ENCODE measurements at regions not wholly inside any gene's neighbourhood (a gene's known extent, or its start where the extent isn't known, plus 50 kb on each side); places are given as distances from the start of the nearest gene placed in this dataset.

DNA sequence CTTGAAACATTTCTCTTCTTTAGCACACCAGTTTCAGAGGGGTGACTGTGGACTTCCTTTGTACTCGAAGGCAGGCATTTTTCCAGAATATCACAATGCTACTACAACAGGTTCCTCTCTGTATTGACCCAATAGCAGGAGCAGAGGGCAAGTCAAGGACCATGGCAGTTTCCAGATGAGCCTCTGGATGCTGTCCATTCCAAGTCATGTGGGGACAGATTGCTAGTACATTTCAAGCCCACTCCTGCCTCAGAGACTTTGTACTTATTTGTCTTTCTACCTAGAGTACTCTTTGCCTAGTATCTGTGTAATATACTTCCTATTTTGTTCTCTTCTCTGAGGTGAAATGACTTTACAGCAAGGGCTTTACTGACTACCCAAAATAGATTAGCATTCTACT, 373.9 kb downstream of the PIK3C3 start (continued):
- TF ChIP-seq, protein P1, sequence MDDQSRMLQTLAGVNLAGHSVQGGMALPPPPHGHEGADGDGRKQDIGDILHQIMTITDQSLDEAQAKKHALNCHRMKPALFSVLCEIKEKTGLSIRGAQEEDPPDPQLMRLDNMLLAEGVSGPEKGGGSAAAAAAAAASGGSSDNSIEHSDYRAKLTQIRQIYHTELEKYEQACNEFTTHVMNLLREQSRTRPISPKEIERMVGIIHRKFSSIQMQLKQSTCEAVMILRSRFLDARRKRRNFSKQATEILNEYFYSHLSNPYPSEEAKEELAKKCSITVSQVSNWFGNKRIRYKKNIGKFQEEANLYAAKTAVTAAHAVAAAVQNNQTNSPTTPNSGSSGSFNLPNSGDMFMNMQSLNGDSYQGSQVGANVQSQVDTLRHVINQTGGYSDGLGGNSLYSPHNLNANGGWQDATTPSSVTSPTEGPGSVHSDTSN (IDR thresholded peaks at IDR 0.05), result no peak
- no peak for TF ChIP-seq POLR2AphosphoS5 (IDR thresholded peaks at IDR 0.05; ENCODE audit: low read depth, low read length)
- TF ChIP-seq MXI1 (IDR thresholded peaks at IDR 0.05; ENCODE audit: low read depth, low read length), result no peak
- no peak for TF ChIP-seq RAD21 (IDR thresholded peaks at IDR 0.05; ENCODE audit: low read length)

GRCh38 chr18:42330296-42330695, 375.3 kb downstream of the PIK3C3 start:
- Histone ChIP-seq H3K9ac (no peak overlapping the region), H3K27ac (ENCODE audit: low read depth in 2 of 2, low read length in 1 of 2) (no peak overlapping the region), H3K9me3 (no peaks in the 10 kb centered on the region), H3K27me3 (ENCODE audit: insufficient read depth) (no peaks in the 10 kb centered on the region), H3F3A (replicated peaks; ENCODE audit: insufficient read depth) (peaks cover 4% of the 10 kb centered on the region), H2AFZ (ENCODE audit: low read depth) (no peak overlapping the region), H3K4me3 (ENCODE audit: low read depth in 2 of 2, low read length in 1 of 2) (no peak overlapping the region), H3K4me1 (ENCODE audit: control insufficient read depth in 1 of 2, insufficient read depth in 2 of 2, low read depth in 1 of 2, low read length in 1 of 2) (no peaks in the 10 kb centered on the region), H3K4me2 (no peak overlapping the region), H3K36me3 (replicated peaks in 1 of 2; ENCODE audit: control insufficient read depth in 1 of 2, insufficient read depth in 2 of 2, low read length in 1 of 2) (no peaks in the 10 kb centered on the region), H3K79me2 (ENCODE audit: insufficient read depth) (no peaks in the 10 kb centered on the region), H3K9me2 (no peaks in the 10 kb centered on the region), H4K20me1 (ENCODE audit: insufficient read depth) (no peaks in the 10 kb centered on the region)
- CTCF ChIA-PET, result no interaction called here
- TF ChIP-seq EZH2phosphoT487 (IDR thresholded peaks at IDR 0.05; ENCODE audit: borderline replicate concordance, low read depth), result no peak
- TF ChIP-seq SIN3A (IDR thresholded peaks at IDR 0.05; ENCODE audit: borderline replicate concordance, low read depth, low read length), result no peak
- TF ChIP-seq IRF3 (IDR thresholded peaks at IDR 0.05; ENCODE audit: low read depth, low read length), result no peak
- no peak for TF ChIP-seq JUND (IDR thresholded peaks at IDR 0.05)
- no peak for TF ChIP-seq MEF2A (IDR thresholded peaks at IDR 0.05; ENCODE audit: borderline replicate concordance, low read depth)
- no peak for TF ChIP-seq TEAD4 (IDR thresholded peaks at IDR 0.05; ENCODE audit: borderline replicate concordance, insufficient read depth)
- TF ChIP-seq FOXJ3 (CRISPR knock-in tag; IDR thresholded peaks at IDR 0.05), result no peak
- TF ChIP-seq RAD21 (IDR thresholded peaks at IDR 0.05; ENCODE audit: low read length), result no peak
- TF ChIP-seq EP300 (IDR thresholded peaks at IDR 0.05; ENCODE audit: borderline replicate concordance in 1 of 2, low read depth in 1 of 2, low read length in 1 of 2), result no peak
- no peak for TF ChIP-seq POLR2AphosphoS5 (IDR thresholded peaks at IDR 0.05; ENCODE audit: low read depth, low read length)
- TF ChIP-seq GABPA (IDR thresholded peaks at IDR 0.05; ENCODE audit: low read depth), result no peak
- TF ChIP-seq, protein P2, sequence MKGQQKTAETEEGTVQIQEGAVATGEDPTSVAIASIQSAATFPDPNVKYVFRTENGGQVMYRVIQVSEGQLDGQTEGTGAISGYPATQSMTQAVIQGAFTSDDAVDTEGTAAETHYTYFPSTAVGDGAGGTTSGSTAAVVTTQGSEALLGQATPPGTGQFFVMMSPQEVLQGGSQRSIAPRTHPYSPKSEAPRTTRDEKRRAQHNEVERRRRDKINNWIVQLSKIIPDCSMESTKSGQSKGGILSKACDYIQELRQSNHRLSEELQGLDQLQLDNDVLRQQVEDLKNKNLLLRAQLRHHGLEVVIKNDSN (IDR thresholded peaks at IDR 0.05; ENCODE audit: borderline replicate concordance, low read depth), result no peak
- TF ChIP-seq FOSL2 (IDR thresholded peaks at IDR 0.05; ENCODE audit: borderline replicate concordance, low read depth), result no peak
- TF ChIP-seq, protein P1 (IDR thresholded peaks at IDR 0.05), result no peak
- TF ChIP-seq, protein P3, sequence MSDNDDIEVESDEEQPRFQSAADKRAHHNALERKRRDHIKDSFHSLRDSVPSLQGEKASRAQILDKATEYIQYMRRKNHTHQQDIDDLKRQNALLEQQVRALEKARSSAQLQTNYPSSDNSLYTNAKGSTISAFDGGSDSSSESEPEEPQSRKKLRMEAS (IDR thresholded peaks at IDR 0.05; ENCODE audit: low read depth), result no peak
- TF ChIP-seq RFX5 (IDR thresholded peaks at IDR 0.05; ENCODE audit: low read length), result no peak
- TF ChIP-seq CTCF (IDR thresholded peaks at IDR 0.05), result no peak
- TF ChIP-seq NRF1 (IDR thresholded peaks at IDR 0.05; ENCODE audit: low read depth, low read length), result no peak
- TF ChIP-seq ELF1 (IDR thresholded peaks at IDR 0.05), result no peak
- TF ChIP-seq USF2 (IDR thresholded peaks at IDR 0.05; ENCODE audit: borderline replicate concordance, low read depth, low read length), result no peak
- no peak for DNase-seq
- POLR2A ChIA-PET, result no interaction called here
- WGBS (ENCODE audit: low lambda C conversion rate), result 53% methylated on average over 3 of the region's 3 CpGs
